DMS53 treated with DMSO at 0.1 percent for 48 hours (cell line): ENCODE measurements at regions not wholly inside any gene's neighbourhood (a gene's known extent, or its start where the extent isn't known, plus 50 kb on each side); places are given as distances from the start of the nearest gene placed in this dataset.
"Not testable (repeated sequence)": the region's sequence is repeated elsewhere in the genome, so short reads cannot be mapped to it uniquely, and the experiment has no call there.

Experiments
- DNase-seq: peaks from one replicate; lab custom pipeline; 2025; ENCODE audit not compliant: unreplicated experiment; lab: John Stamatoyannopoulos, UW

GRCh38 chr6:16041327-16041726 is 87.6 kb upstream of the MYLIP start:
- no peak for DNase-seq

- DNase-seq, result no peak
Measured at GRCh38 chr6:16040628-16040974, 88.3 kb upstream of the MYLIP start.

GRCh38 chr6:16039892-16040627 is 88.8 kb upstream of the MYLIP start:
- not testable (repeated sequence) for DNase-seq

GRCh38 chr6:16038938-16039337 is 89.9 kb upstream of the MYLIP start:
- no peak for DNase-seq

GRCh38 chr6:16035488-16036080 is 93.3 kb upstream of the MYLIP start:
- DNase-seq, result no peak

- no peak for DNase-seq
Measured at GRCh38 chr6:16033214-16033613, 95.7 kb upstream of the MYLIP start.

GRCh38 chr6:16031278-16031981 is 97.5 kb upstream of the MYLIP start:
- no peak for DNase-seq

- DNase-seq, result no peak
Measured at GRCh38 chr6:16028966-16029365, 99.9 kb upstream of the MYLIP start.

- no peak for DNase-seq
Measured at GRCh38 chr6:16020259-16020658, 108.6 kb upstream of the MYLIP start.

GRCh38 chr6:16019462-16019861 is 109.4 kb upstream of the MYLIP start:
- no peak for DNase-seq

- DNase-seq, result no peak
Measured at GRCh38 chr6:16018626-16019025, 110.3 kb upstream of the MYLIP start.

- DNase-seq, result not testable (repeated sequence)
Measured at GRCh38 chr6:16014325-16014724, 114.6 kb upstream of the MYLIP start.

GRCh38 chr6:16007146-16007545 is 121.7 kb upstream of the MYLIP start:
- DNase-seq, result no peak

GRCh38 chr6:16006681-16007080 is 122.2 kb upstream of the MYLIP start:
- no peak for DNase-seq

GRCh38 chr6:16004934-16005679 is 123.8 kb upstream of the MYLIP start:
- no peak for DNase-seq

GRCh38 chr6:16003197-16003491 is 125.7 kb upstream of the MYLIP start:
- DNase-seq, result no peak

GRCh38 chr6:16002332-16003196 is 126.3 kb upstream of the MYLIP start:
- no peak for DNase-seq

- DNase-seq, result no peak
Measured at GRCh38 chr6:16001158-16001557, 127.7 kb upstream of the MYLIP start.

- no peak for DNase-seq
Measured at GRCh38 chr6:15999201-15999600, 129.7 kb upstream of the MYLIP start.

- no peak for DNase-seq
Measured at GRCh38 chr6:15997586-15998388, 131.1 kb upstream of the MYLIP start.
